ENCODE measurements at regions not wholly inside any gene's neighbourhood (a gene's known extent, or its start where the extent isn't known, plus 50 kb on each side); places are given as distances from the start of the nearest gene placed in this dataset.

DNA sequence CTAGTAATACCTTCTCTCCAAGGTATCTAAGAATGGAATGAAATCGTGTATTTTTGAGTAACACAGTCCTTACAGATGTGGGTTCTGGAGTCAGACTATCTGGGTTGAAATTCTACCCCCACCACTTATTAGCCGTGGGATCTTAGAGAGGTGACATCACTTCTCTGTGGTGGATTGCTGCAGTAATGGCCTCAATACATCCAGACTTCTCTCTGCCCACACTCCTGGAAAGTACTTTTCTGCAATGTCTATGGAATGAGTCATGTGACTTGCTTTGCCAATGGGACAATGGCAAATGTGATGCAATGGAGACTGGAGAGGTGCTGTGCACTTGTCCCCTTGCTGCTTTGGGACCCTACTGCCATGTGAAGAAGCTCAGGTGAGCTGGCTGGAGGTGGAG is 418.2 kb downstream of the HAPSTR1 start:
- TF ChIP-seq, protein P1, sequence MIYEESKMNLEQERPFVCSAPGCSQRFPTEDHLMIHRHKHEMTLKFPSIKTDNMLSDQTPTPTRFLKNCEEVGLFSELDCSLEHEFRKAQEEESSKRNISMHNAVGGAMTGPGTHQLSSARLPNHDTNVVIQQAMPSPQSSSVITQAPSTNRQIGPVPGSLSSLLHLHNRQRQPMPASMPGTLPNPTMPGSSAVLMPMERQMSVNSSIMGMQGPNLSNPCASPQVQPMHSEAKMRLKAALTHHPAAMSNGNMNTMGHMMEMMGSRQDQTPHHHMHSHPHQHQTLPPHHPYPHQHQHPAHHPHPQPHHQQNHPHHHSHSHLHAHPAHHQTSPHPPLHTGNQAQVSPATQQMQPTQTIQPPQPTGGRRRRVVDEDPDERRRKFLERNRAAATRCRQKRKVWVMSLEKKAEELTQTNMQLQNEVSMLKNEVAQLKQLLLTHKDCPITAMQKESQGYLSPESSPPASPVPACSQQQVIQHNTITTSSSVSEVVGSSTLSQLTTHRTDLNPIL (CRISPR knock-in tag; IDR thresholded peaks at IDR 0.05; ENCODE audit: low read depth) = no peak
- TF ChIP-seq ZNF565 (CRISPR knock-in tag; conservative IDR thresholded peaks at IDR 0.05; ENCODE audit: low read depth) (no peak), TCF4 (CRISPR knock-in tag; IDR thresholded peaks at IDR 0.05; ENCODE audit: borderline replicate concordance) (no peak), ESRRG (CRISPR knock-in tag; IDR thresholded peaks at IDR 0.05) (no peak), PPARA (CRISPR knock-in tag; IDR thresholded peaks at IDR 0.05; ENCODE audit: borderline replicate concordance) (no peak)

All from SK-N-SH treated with all-trans-retinoic acid at 6 μM for 48 hours (cell line).